Lower leg skin (tissue), 3 donors: ENCODE measurements at regions not wholly inside any gene's neighbourhood (a gene's known extent, or its start where the extent isn't known, plus 50 kb on each side); places are given as distances from the start of the nearest gene placed in this dataset.

Experiments used
- CTCF ChIP-seq, 3 donors: fragments of 450-650 bp; IDR thresholded peaks; one replicate each; pipeline ENCODE4 v1.5.1; 2016; ENCODE audit warnings: antibody characterized with exemption in 3 of 3, mild to moderate bottlenecking in 3 of 3, moderate library complexity in 2 of 3
- POLR2A ChIP-seq, 2 donors: fragments of 450-650 bp; IDR thresholded peaks; one replicate each; pipeline ENCODE4 v1.6.1; 2016 to 2017; ENCODE audit warnings: antibody characterized with exemption in 2 of 2, mild to moderate bottlenecking in 1 of 2, moderate library complexity in 1 of 2

DNA sequence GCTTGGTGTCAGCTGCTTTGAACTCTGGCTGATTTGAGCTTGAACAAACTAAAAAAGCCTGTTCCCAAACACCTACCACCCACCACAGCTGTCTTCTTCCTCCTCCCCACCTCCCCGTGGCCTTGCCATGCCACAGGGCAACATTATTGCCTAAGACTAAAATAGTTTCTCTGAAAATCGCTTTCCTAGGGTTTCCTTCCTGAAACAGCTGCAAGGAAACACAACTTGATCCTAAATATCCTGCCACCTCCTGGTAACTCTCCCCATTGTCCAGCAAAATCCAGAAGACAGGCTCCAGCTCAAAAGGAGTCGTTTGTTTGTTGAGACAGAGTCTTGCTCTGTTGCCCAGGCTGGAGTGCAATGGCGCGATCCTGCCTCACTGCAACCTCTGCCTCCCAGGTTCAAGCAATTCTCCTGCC lies 193.9 kb upstream of the TPM1 start:
- no peak for TF ChIP-seq POLR2A (IDR thresholded peaks at IDR 0.05)
- no peak for TF ChIP-seq CTCF (IDR thresholded peaks at IDR 0.05)
